ENCODE measurements at regions not wholly inside any gene's neighbourhood (a gene's known extent, or its start where the extent isn't known, plus 50 kb on each side); places are given as distances from the start of the nearest gene placed in this dataset.

GRCh38 chr20:62561182-62561581 is 81.1 kb upstream of the SLCO4A1 start:
- intact Hi-C loops (cut with DNase I; ENCODE audit: low total_unique reads): no loop called here
- Histone ChIP-seq H3K4me1 (no peaks in the 10 kb centered on the region), H3K4me3 (no peak overlapping the region), H3K36me3 (no peaks in the 10 kb centered on the region), H3K9me3 (no peaks in the 10 kb centered on the region), H3K27ac (no peak overlapping the region), H3K27me3 (no peaks in the 10 kb centered on the region)
- TF ChIP-seq CTCF (IDR thresholded peaks at IDR 0.05) (no peak), POLR2A (IDR thresholded peaks at IDR 0.05) (no peak)
- no peak for DNase-seq

- no peak overlapping the region for H3K27ac ChIP-seq
- H3K4me1 ChIP-seq: no peaks in the 10 kb centered on the region
Measured at GRCh38 chr20:62561948-62562347, 80.4 kb upstream of the SLCO4A1 start.

GRCh38 chr20:62562831-62563230 is 79.5 kb upstream of the SLCO4A1 start:
- intact Hi-C loops (cut with DNase I; ENCODE audit: low total_unique reads): no loop called here
- no peak for DNase-seq
- Histone ChIP-seq H3K27me3 (no peaks in the 10 kb centered on the region), H3K27ac (no peak overlapping the region), H3K4me3 (no peak overlapping the region), H3K4me1 (no peaks in the 10 kb centered on the region), H3K36me3 (no peaks in the 10 kb centered on the region), H3K9me3 (no peaks in the 10 kb centered on the region)
- no peak for TF ChIP-seq POLR2A (IDR thresholded peaks at IDR 0.05)
- no peak for TF ChIP-seq CTCF (IDR thresholded peaks at IDR 0.05)

More at GRCh38 chr20:62561948-62562347, 80.4 kb upstream of the SLCO4A1 start:
- Histone ChIP-seq H3K4me3 (no peak overlapping the region), H3K36me3 (no peaks in the 10 kb centered on the region), H3K27me3 (no peaks in the 10 kb centered on the region), H3K9me3 (no peaks in the 10 kb centered on the region)
- intact Hi-C loops (cut with DNase I; ENCODE audit: low total_unique reads): no loop called here
- DNase-seq: no peak
- no peak for TF ChIP-seq POLR2A (IDR thresholded peaks at IDR 0.05)
- TF ChIP-seq CTCF (IDR thresholded peaks at IDR 0.05): no peak

- Histone ChIP-seq H3K27ac (no peak overlapping the region), H3K36me3 (no peaks in the 10 kb centered on the region), H3K4me1 (no peaks in the 10 kb centered on the region), H3K9me3 (no peaks in the 10 kb centered on the region), H3K27me3 (no peaks in the 10 kb centered on the region), H3K4me3 (no peak overlapping the region)
- no peak for TF ChIP-seq POLR2A (IDR thresholded peaks at IDR 0.05)
- no peak for TF ChIP-seq CTCF (IDR thresholded peaks at IDR 0.05)
- DNase-seq: no peak
- intact Hi-C loops (cut with DNase I; ENCODE audit: low total_unique reads): no loop called here
Measured at GRCh38 chr20:62563561-62563960, 78.7 kb upstream of the SLCO4A1 start.

DNA sequence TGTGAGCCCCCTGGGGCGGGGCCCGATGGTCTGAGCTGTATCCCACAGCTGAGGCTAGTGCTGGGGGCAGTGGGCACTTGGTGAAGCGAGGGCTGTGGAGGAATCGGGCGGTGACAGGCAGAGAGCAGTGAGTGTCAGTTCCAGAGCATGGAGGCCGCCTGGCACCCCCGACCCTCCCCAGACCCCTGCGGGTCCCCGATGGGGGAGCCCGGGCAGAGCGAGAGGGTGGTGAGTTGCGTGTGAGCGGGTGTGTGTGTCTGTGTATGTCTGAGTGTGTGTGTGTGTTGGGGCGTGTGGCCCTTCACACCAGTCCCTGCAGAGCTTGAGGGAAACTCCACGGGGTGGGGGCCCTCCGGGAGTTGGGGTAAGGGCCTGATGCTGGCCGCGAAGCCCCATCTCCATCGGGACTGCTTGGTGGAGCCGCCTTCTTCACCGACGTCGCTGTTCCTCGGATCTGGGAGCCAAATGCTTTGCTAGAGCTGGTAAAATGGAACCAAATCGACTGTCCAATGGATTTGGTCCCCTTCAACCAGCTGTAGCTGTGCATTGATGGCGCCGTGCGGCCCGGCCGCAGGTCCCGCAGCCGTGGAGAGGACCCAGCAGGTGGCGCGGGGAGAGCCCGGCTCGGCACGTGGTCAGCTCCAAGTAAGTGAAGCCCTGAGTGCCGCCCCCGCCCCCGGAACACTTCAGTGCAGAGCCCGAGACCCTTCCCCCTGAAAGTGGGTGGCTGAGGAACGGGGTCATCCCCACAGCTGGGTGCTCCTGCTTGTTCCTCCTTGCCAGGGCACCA is 77.7 kb upstream of the SLCO4A1 start:
- Histone ChIP-seq H3K27me3 (no peaks in the 10 kb centered on the region), H3K4me1 (no peaks in the 10 kb centered on the region), H3K4me3 (no peak overlapping the region), H3K27ac (no peak overlapping the region), H3K9me3 (no peaks in the 10 kb centered on the region), H3K36me3 (no peaks in the 10 kb centered on the region)
- DNase-seq: no peak
- intact Hi-C loops (cut with DNase I; ENCODE audit: low total_unique reads): no loop called here
- no peak for TF ChIP-seq CTCF (IDR thresholded peaks at IDR 0.05)
- TF ChIP-seq POLR2A (IDR thresholded peaks at IDR 0.05): no peak

All from uterus (tissue), 3 donors.